K562 (cell line): ENCODE measurements at regions not wholly inside any gene's neighbourhood (a gene's known extent, or its start where the extent isn't known, plus 50 kb on each side); places are given as distances from the start of the nearest gene placed in this dataset.

Experiments
- ATAC-seq: fragments of 200-7000 bp; cut with Tn5 transposase; 3 replicates; pipeline ENCODE4 v1.9.1; 2020; ENCODE audit warnings: moderate library complexity
- BruUV-seq: library from RNA; stranded (reverse); fragments of 400-500 nt; replicated peaks from 2 replicates; lab custom pipeline; 2021; lab: Mats Ljungman, UMichigan
- CTCF ChIA-PET: fragments of 300-600 bp; formaldehyde crosslinking; extraction: SDS; loops from one replicate; lab custom pipeline; 2021; ENCODE audit warnings: low intra/inter-chr PET ratio; lab: Yijun Ruan, JAX
- POLR2A ChIA-PET: fragments of 300-600, 350-650 bp; sonication (Branson Sonifier 250); formaldehyde crosslinking; extraction: SDS; loops from one replicate; lab custom pipeline; 2021; ENCODE audit warnings: antibody characterized with exemption, inconsistent platforms; lab: Yijun Ruan, JAX
- DNase-seq, 4 experiments: peaks; one replicate each; pipeline versions ENCODE4 v3.0.0 to v3.0.0-alpha.2; 2011 to 2018; ENCODE audit warnings: low spot score in 3 of 4, mixed read lengths in 3 of 4; ENCODE audit errors: extremely low read depth in 1 of 4
- FAIRE-seq: peaks from 2 replicates; lab custom pipeline; 2011; peaks lifted over from hg19 to GRCh38; lab: Jason Lieb, UNC
- H2AFZ ChIP-seq: 2 replicates; pipeline ENCODE4 v1.6.0; 2011; ENCODE audit warnings: low read depth, low read length, control low read depth, inconsistent platforms
- H3K27ac ChIP-seq: fragments of 200-600 bp; 3 replicates; pipeline ENCODE4 v1.8.0; 2011; ENCODE audit warnings: low read depth, mild to moderate bottlenecking, control low read depth, inconsistent platforms, low read length, moderate library complexity, mixed read lengths; ENCODE audit errors: extremely low read depth
- H3K27me3 ChIP-seq, 2 experiments: fragments of 300-600 bp in 1 of 2; 2 replicates in 1 of 2; 3 replicates in 1 of 2; pipeline versions ENCODE4 v1.6.0 to v1.8.0; 2011; ENCODE audit warnings: inconsistent platforms in 2 of 2, low read length in 2 of 2, mild to moderate bottlenecking in 1 of 2, mixed read lengths in 1 of 2, moderate library complexity in 1 of 2; ENCODE audit not compliant: control insufficient read depth in 2 of 2, insufficient read depth in 2 of 2
- H3K36me3 ChIP-seq: fragments of 300-600 bp; 3 replicates; pipeline ENCODE4 v1.8.0; 2011; ENCODE audit warnings: mild to moderate bottlenecking, low read length, inconsistent platforms; ENCODE audit not compliant: control insufficient read depth, insufficient read depth
- H3K4me1 ChIP-seq, 2 experiments: fragments of 200-600 bp in 1 of 2; replicated peaks in 1 of 2; 2 replicates in 1 of 2; 3 replicates in 1 of 2; pipeline versions ENCODE4 v1.5.1 to v1.8.0; 2011; ENCODE audit warnings: inconsistent platforms in 2 of 2, low read length in 2 of 2, mild to moderate bottlenecking in 1 of 2, mixed read lengths in 1 of 2, moderate library complexity in 1 of 2; ENCODE audit not compliant: control insufficient read depth in 2 of 2, insufficient read depth in 2 of 2
- H3K4me2 ChIP-seq: 2 replicates; pipeline ENCODE4 v1.6.1; 2011; ENCODE audit warnings: low read length, control low read depth, inconsistent platforms, mixed read lengths; ENCODE audit not compliant: insufficient read depth
- H3K4me3 ChIP-seq: fragments of 200-600 bp; sonication (generic), shearing (Covaris generic); 2 replicates; pipeline ENCODE4 v1.5.1; 2016; ENCODE audit warnings: control low read depth, inconsistent platforms
- H3K79me2 ChIP-seq: fragments of 200-600 bp; 3 replicates; pipeline ENCODE4 v1.8.0; 2011; ENCODE audit warnings: low read length, inconsistent platforms; ENCODE audit not compliant: control insufficient read depth, insufficient read depth
- H3K9ac ChIP-seq, 2 experiments: 2 replicates each; pipeline versions ENCODE4 v1.6.0 to v1.6.1; 2011; ENCODE audit warnings: low read depth in 2 of 2, low read length in 2 of 2, control low read depth in 1 of 2, inconsistent platforms in 1 of 2, mild to moderate bottlenecking in 1 of 2, mixed read lengths in 1 of 2; ENCODE audit not compliant: insufficient read depth in 1 of 2
- H3K9me1 ChIP-seq: one replicate; pipeline ENCODE4 v1.6.0; 2011; ENCODE audit warnings: inconsistent platforms, mild to moderate bottlenecking, low read length, moderate library complexity; ENCODE audit not compliant: control insufficient read depth, insufficient read depth
- H3K9me3 ChIP-seq: replicated peaks from 2 replicates; pipeline ENCODE4 v1.5.1; 2011; ENCODE audit warnings: low read depth, low read length, inconsistent platforms; ENCODE audit not compliant: control insufficient read depth, insufficient read depth
- H4K20me1 ChIP-seq: replicated peaks from 2 replicates; pipeline ENCODE4 v1.6.1; 2011; ENCODE audit warnings: low read length, inconsistent platforms, mixed read lengths; ENCODE audit not compliant: control insufficient read depth, insufficient read depth
- ARID4B ChIP-seq: sonication (generic); formaldehyde crosslinking; IDR thresholded peaks from 2 replicates; pipeline ENCODE4 v1.8.0; 2022; ENCODE audit warnings: mild to moderate bottlenecking, missing genetic modification reagents
- CTCF ChIP-seq, 3 experiments: IDR thresholded peaks in 2 of 3; conservative IDR thresholded peaks in 1 of 3; 2 replicates each; pipeline ENCODE4 v1.5.1; 2011 to 2012; ENCODE audit warnings: low read length in 3 of 3, mild to moderate bottlenecking in 3 of 3, control low read depth in 2 of 3, improper control_type of control experiment in 1 of 3, inconsistent platforms in 1 of 3, low read depth in 1 of 3, mixed read lengths in 1 of 3, moderate library complexity in 1 of 3; ENCODE audit not compliant: insufficient read depth in 2 of 3
- HDAC8 ChIP-seq: fragments of 450-650 bp; IDR thresholded peaks from 2 replicates; pipeline ENCODE4 v1.6.1; 2016; ENCODE audit warnings: mild to moderate bottlenecking, missing genetic modification characterization, moderate library complexity, missing compliant biosample characterization
- KHSRP ChIP-seq: fragments of 450-650 bp; IDR thresholded peaks from 2 replicates; pipeline ENCODE4 v1.6.1; 2017
- NFATC3 ChIP-seq: fragments of 450-650 bp; IDR thresholded peaks from 2 replicates; pipeline ENCODE4 v1.6.1; 2017; ENCODE audit warnings: mild to moderate bottlenecking
- NRF1 ChIP-seq, 2 experiments: fragments of 450-650 bp; IDR thresholded peaks in 1 of 2; conservative IDR thresholded peaks in 1 of 2; 2 replicates each; pipeline ENCODE4 v1.6.1; 2014; ENCODE audit warnings: mild to moderate bottlenecking in 2 of 2
- SIX5 ChIP-seq, 2 experiments: IDR thresholded peaks; 2 replicates each; pipeline ENCODE4 v1.6.1; 2011; ENCODE audit warnings: low read length in 2 of 2, borderline replicate concordance in 1 of 2, low read depth in 1 of 2, mild to moderate bottlenecking in 1 of 2, moderate library complexity in 1 of 2; ENCODE audit not compliant: insufficient read depth in 1 of 2
- SMARCE1 ChIP-seq: fragments of 450-650 bp; IDR thresholded peaks from 2 replicates; pipeline ENCODE4 v1.7.1; 2016; ENCODE audit warnings: mild to moderate bottlenecking
- ZNF121 ChIP-seq: sonication (generic); formaldehyde crosslinking; conservative IDR thresholded peaks from 2 replicates; pipeline ENCODE4 v1.8.0; 2022; ENCODE audit warnings: missing genetic modification reagents
- ZNF316 ChIP-seq: fragments of 450-650 bp; IDR thresholded peaks from 2 replicates; pipeline ENCODE4 v1.6.1; 2016
- ZNF696 ChIP-seq: fragments of 250-450 bp; sonication (Bioruptor Pico); conservative IDR thresholded peaks from 2 replicates; pipeline ENCODE4 v1.4.0; 2020; ENCODE audit warnings: mild to moderate bottlenecking, moderate library complexity
- WGBS: fragments of 100-300 bp; shearing (Covaris generic); methylation state at CpG from one replicate; pipeline ENCODE4 v1.1.6; 2016; ENCODE audit warnings: low coverage, mixed read lengths; ENCODE audit not compliant: insufficient coverage; ENCODE audit errors: missing lambda C conversion rate; 5-methylcytosine and 5-hydroxymethylcytosine counted together
- in situ Hi-C: fragments of 300-500 bp; cut with MboI; formaldehyde crosslinking; loops from 4 replicates; pipeline ENCODE4 v1.15.0; 2018; ENCODE audit warnings: inconsistent platforms, mixed read lengths
- intact Hi-C: fragments of 100-400 bp; cut with micrococcal nuclease; formaldehyde crosslinking; loops from 2 replicates; pipeline ENCODE4 v1.14.2; 2022

GRCh38 chr1:208565756-208566440, 321.7 kb upstream of the PLXNA2 start:
- no peak overlapping the region for H3K4me3 ChIP-seq
- in situ Hi-C loops, result no loop called here
- no TSS peak for BruUV-seq

GRCh38 chr1:208569181-208569580, 325.0 kb upstream of the PLXNA2 start:
- H3K4me3 ChIP-seq, result no peak overlapping the region
- 0% methylated on average over 1 of the region's 1 CpG for WGBS
- BruUV-seq, result no TSS peak
- H3K36me3 ChIP-seq, result no peaks in the 10 kb centered on the region
- no peaks in the 10 kb centered on the region for H3K9me3 ChIP-seq
- H3K9ac ChIP-seq, result no peak overlapping the region
- H3K79me2 ChIP-seq, result no peaks in the 10 kb centered on the region
- intact Hi-C loops (no loop called here), in situ Hi-C loops (no loop called here)
- H3K4me2 ChIP-seq, result no peak overlapping the region
- no peaks in the 10 kb centered on the region for H3K27me3 ChIP-seq
- no peaks in the 10 kb centered on the region for H4K20me1 ChIP-seq
- ChIA-PET CTCF (no interaction called here), POLR2A (no interaction called here)
- ATAC-seq (no peak; the same call in 2 of the 3 replicates), FAIRE-seq (no peak), DNase-seq (no peak)
- no peak overlapping the region for H2AFZ ChIP-seq
- no peak overlapping the region for H3K27ac ChIP-seq
- H3K9me1 ChIP-seq, result no peaks in the 10 kb centered on the region
- no peaks in the 10 kb centered on the region for H3K4me1 ChIP-seq
- no peak for TF ChIP-seq SIX5 (IDR thresholded peaks at IDR 0.05; ENCODE audit: borderline replicate concordance in 1 of 2, insufficient read depth in 1 of 2, low read depth in 1 of 2, low read length in 2 of 2)
- TF ChIP-seq NRF1 (conservative IDR thresholded peaks at IDR 0.05 in 1 of 2, IDR thresholded peaks at IDR 0.05 in 1 of 2), result no peak
- no peak for TF ChIP-seq SMARCE1
- no peak for TF ChIP-seq NFATC3
- TF ChIP-seq CTCF (IDR thresholded peaks at IDR 0.05 in 2 of 3, conservative IDR thresholded peaks at IDR 0.05 in 1 of 3; ENCODE audit: insufficient read depth in 2 of 3, low read depth in 1 of 3, low read length in 3 of 3), result no peak
- TF ChIP-seq ARID4B (CRISPR knock-in tag), result no peak
- no peak for TF ChIP-seq ZNF121 (CRISPR knock-in tag)
- no peak for TF ChIP-seq KHSRP
- no peak for TF ChIP-seq HDAC8

More at GRCh38 chr1:208565756-208566440, 321.7 kb upstream of the PLXNA2 start:
- Histone ChIP-seq H3K9me1 (no peaks in the 10 kb centered on the region), H4K20me1 (no peaks in the 10 kb centered on the region), H3K4me2 (no peak overlapping the region), H3K27me3 (no peaks in the 10 kb centered on the region), H3K79me2 (no peaks in the 10 kb centered on the region), H3K4me1 (no peaks in the 10 kb centered on the region), H2AFZ (no peak overlapping the region), H3K27ac (no peak overlapping the region), H3K9me3 (no peaks in the 10 kb centered on the region), H3K9ac (no peak overlapping the region), H3K36me3 (no peaks in the 10 kb centered on the region)
- no peak for FAIRE-seq
- TF ChIP-seq ZNF316 (peak; percentile 37; the same call in 1 of the 2 replicates), ZNF696 (CRISPR knock-in tag) (no peak)
- ChIA-PET POLR2A (no interaction called here), CTCF (no interaction called here)
- ATAC-seq, result no peak
- intact Hi-C loops, result no loop called here
- no peak for DNase-seq
- 0% methylated on average over 6 of the region's 6 CpGs for WGBS
